Activated CD4-positive, alpha-beta T cell treated with anti-CD3 and anti-CD28 coated beads for 36 hours (primary cell): ENCODE measurements at regions not wholly inside any gene's neighbourhood (a gene's known extent, or its start where the extent isn't known, plus 50 kb on each side); places are given as distances from the start of the nearest gene placed in this dataset.

Experiments
- ATAC-seq: fragments of 200-7000 bp; cut with Tn5 transposase; one replicate; pipeline ENCODE4 v1.10.0; 2021; ENCODE audit warnings: mild to moderate bottlenecking, moderate library complexity
- CTCF ChIA-PET: fragments of 350-600 bp; sonication (Branson Sonifier 250); formaldehyde crosslinking; loops from one replicate; lab custom pipeline; 2021; ENCODE audit warnings: antibody characterized with exemption; lab: Charles Lee
- POLR2A ChIA-PET: fragments of 350-600 bp; sonication (Branson Sonifier 250); formaldehyde crosslinking; loops from one replicate; lab custom pipeline; 2021; ENCODE audit warnings: antibody characterized with exemption, inconsistent platforms; lab: Charles Lee
- DNase-seq: peaks from one replicate; pipeline ENCODE4 v3.0.0-alpha.2; 2020
- H3K27ac Mint-ChIP-seq: one replicate; pipeline ENCODE4 v1.8.0; 2021; ENCODE audit warnings: mixed read lengths
- H3K27me3 Mint-ChIP-seq: one replicate; pipeline ENCODE4 v1.8.0; 2021; ENCODE audit warnings: mixed read lengths
- H3K36me3 Mint-ChIP-seq: one replicate; pipeline ENCODE4 v1.8.0; 2021; ENCODE audit warnings: low read depth, mixed read lengths
- H3K4me1 Mint-ChIP-seq: one replicate; pipeline ENCODE4 v1.8.0; 2021; ENCODE audit warnings: mixed read lengths
- H3K4me3 Mint-ChIP-seq: one replicate; pipeline ENCODE4 v1.8.0; 2021; ENCODE audit warnings: mild to moderate bottlenecking, moderate library complexity, mixed read lengths
- H3K9me3 Mint-ChIP-seq: one replicate; pipeline ENCODE4 v1.8.0; 2021; ENCODE audit warnings: low read depth, mixed read lengths
- intact Hi-C, 2 experiments: fragments of 100-400 bp; cut with DNase I in 1 of 2; cut with micrococcal nuclease in 1 of 2; formaldehyde crosslinking; loops; one replicate each; pipeline versions ENCODE4 v1.14.2 to v1.15.1; 2022 to 2024; cut with DNase I, micrococcal nuclease

GRCh38 chrX:118216087-118216486 is 99.5 kb upstream of the KLHL13 start:
- Mint-ChIP-seq H3K27me3 (peaks cover 2% of the 10 kb centered on the region), H3K36me3 (no peaks in the 10 kb centered on the region), H3K9me3 (no peaks in the 10 kb centered on the region), H3K4me3 (no peak overlapping the region), H3K27ac (no peak overlapping the region), H3K4me1 (no peaks in the 10 kb centered on the region)
- CTCF ChIA-PET, result no interaction called here
- ATAC-seq, result no peak
- POLR2A ChIA-PET, result no interaction called here
- no peak for DNase-seq
- intact Hi-C loops, result no loop called here

GRCh38 chrX:118216509-118216908 is 99.9 kb upstream of the KLHL13 start:
- H3K4me1 Mint-ChIP-seq, result no peaks in the 10 kb centered on the region

GRCh38 chrX:118218079-118218478 is 101.5 kb upstream of the KLHL13 start:
- Mint-ChIP-seq H3K27me3 (peaks cover 2% of the 10 kb centered on the region), H3K4me3 (no peak overlapping the region), H3K4me1 (no peaks in the 10 kb centered on the region), H3K36me3 (no peaks in the 10 kb centered on the region), H3K9me3 (no peaks in the 10 kb centered on the region), H3K27ac (no peak overlapping the region)
- ATAC-seq, result no peak
- ChIA-PET POLR2A (no interaction called here), CTCF (interaction anchor here (0.7 kb wide), 1 partner anchor 244 kb away, joined by 4 read pairs; no protein-coding TSS in a partner anchor)
- no peak for DNase-seq
- intact Hi-C loops, result no loop called here

More at GRCh38 chrX:118216509-118216908, 99.9 kb upstream of the KLHL13 start:
- ChIA-PET CTCF (no interaction called here), POLR2A (no interaction called here)
- Mint-ChIP-seq H3K4me3 (no peak overlapping the region), H3K27me3 (peaks cover 2% of the 10 kb centered on the region), H3K36me3 (no peaks in the 10 kb centered on the region), H3K27ac (no peak overlapping the region), H3K9me3 (no peaks in the 10 kb centered on the region)
- intact Hi-C loops, result no loop called here
- DNase-seq, result no peak
- no peak for ATAC-seq

- CTCF ChIA-PET, result interaction anchor here (0.7 kb wide), 1 partner anchor 245 kb away, joined by 4 read pairs; no protein-coding TSS in a partner anchor
Observed at GRCh38 chrX:118218940-118219339, 102.3 kb upstream of the KLHL13 start.

GRCh38 chrX:118219866-118220265 is 103.3 kb upstream of the KLHL13 start:
- ATAC-seq, result no peak
- POLR2A ChIA-PET, result no interaction called here

More at GRCh38 chrX:118218940-118219339, 102.3 kb upstream of the KLHL13 start:
- intact Hi-C loops, result no loop called here
- H3K9me3 Mint-ChIP-seq, result no peaks in the 10 kb centered on the region
- DNase-seq (no peak), ATAC-seq (no peak)
- H3K4me3 Mint-ChIP-seq, result no peak overlapping the region
- H3K4me1 Mint-ChIP-seq, result no peaks in the 10 kb centered on the region
- peaks cover 2% of the 10 kb centered on the region for H3K27me3 Mint-ChIP-seq
- no peak overlapping the region for H3K27ac Mint-ChIP-seq
- H3K36me3 Mint-ChIP-seq, result no peaks in the 10 kb centered on the region
- POLR2A ChIA-PET, result no interaction called here

GRCh38 chrX:118220509-118220908 is 103.9 kb upstream of the KLHL13 start:
- intact Hi-C loops, result no loop called here
- ChIA-PET CTCF (no interaction called here), POLR2A (no interaction called here)
- peaks cover 2% of the 10 kb centered on the region for H3K27me3 Mint-ChIP-seq
- ATAC-seq (no peak), DNase-seq (no peak)
- no peaks in the 10 kb centered on the region for H3K9me3 Mint-ChIP-seq
- no peaks in the 10 kb centered on the region for H3K36me3 Mint-ChIP-seq
- H3K27ac Mint-ChIP-seq, result no peak overlapping the region
- H3K4me3 Mint-ChIP-seq, result no peak overlapping the region
- H3K4me1 Mint-ChIP-seq, result no peaks in the 10 kb centered on the region

More at GRCh38 chrX:118219866-118220265, 103.3 kb upstream of the KLHL13 start:
- Mint-ChIP-seq H3K27ac (no peak overlapping the region), H3K27me3 (peaks cover 2% of the 10 kb centered on the region), H3K36me3 (no peaks in the 10 kb centered on the region), H3K9me3 (no peaks in the 10 kb centered on the region), H3K4me3 (no peak overlapping the region), H3K4me1 (no peaks in the 10 kb centered on the region)
- intact Hi-C loops, result no loop called here
- no peak for DNase-seq
- CTCF ChIA-PET, result no interaction called here

GRCh38 chrX:118221270-118221669 is 104.7 kb upstream of the KLHL13 start:
- DNase-seq, result no peak
- H3K4me1 Mint-ChIP-seq, result no peaks in the 10 kb centered on the region
- H3K36me3 Mint-ChIP-seq, result no peaks in the 10 kb centered on the region
- CTCF ChIA-PET, result no interaction called here
- H3K9me3 Mint-ChIP-seq, result no peaks in the 10 kb centered on the region
- intact Hi-C loops, result no loop called here
- no peak overlapping the region for H3K27ac Mint-ChIP-seq
- no peak for ATAC-seq
- peaks cover under 1% of the 10 kb centered on the region for H3K27me3 Mint-ChIP-seq
- POLR2A ChIA-PET, result no interaction called here
- H3K4me3 Mint-ChIP-seq, result no peak overlapping the region

GRCh38 chrX:118221733-118222132 is 105.1 kb upstream of the KLHL13 start:
- intact Hi-C loops, result no loop called here
- Mint-ChIP-seq H3K4me1 (no peaks in the 10 kb centered on the region), H3K27ac (no peak overlapping the region), H3K27me3 (no peaks in the 10 kb centered on the region), H3K9me3 (no peaks in the 10 kb centered on the region), H3K4me3 (no peak overlapping the region), H3K36me3 (no peaks in the 10 kb centered on the region)
- CTCF ChIA-PET, result no interaction called here
- DNase-seq, result no peak
- POLR2A ChIA-PET, result no interaction called here
- ATAC-seq, result no peak

GRCh38 chrX:118222421-118222820 is 105.8 kb upstream of the KLHL13 start:
- POLR2A ChIA-PET, result no interaction called here
- H3K4me1 Mint-ChIP-seq, result no peaks in the 10 kb centered on the region
- H3K27me3 Mint-ChIP-seq, result no peaks in the 10 kb centered on the region
- DNase-seq (no peak), ATAC-seq (no peak)
- H3K9me3 Mint-ChIP-seq, result no peaks in the 10 kb centered on the region
- intact Hi-C loops, result no loop called here
- CTCF ChIA-PET, result no interaction called here
- no peaks in the 10 kb centered on the region for H3K36me3 Mint-ChIP-seq
- no peak overlapping the region for H3K4me3 Mint-ChIP-seq
- H3K27ac Mint-ChIP-seq, result no peak overlapping the region

GRCh38 chrX:118225711-118226428 is 109.3 kb upstream of the KLHL13 start:
- Mint-ChIP-seq H3K4me1 (no peaks in the 10 kb centered on the region), H3K9me3 (no peaks in the 10 kb centered on the region), H3K4me3 (no peak overlapping the region), H3K36me3 (no peaks in the 10 kb centered on the region), H3K27ac (no peak overlapping the region), H3K27me3 (no peaks in the 10 kb centered on the region)
- CTCF ChIA-PET, result interaction anchor here (0.6 kb wide), 2 partner anchors 31 to 355 kb away, joined by 3 read pairs; no protein-coding TSS in a partner anchor
- intact Hi-C loops, result no loop called here
- POLR2A ChIA-PET, result no interaction called here
- no peak for DNase-seq
- no peak for ATAC-seq

- H3K27me3 Mint-ChIP-seq, result no peaks in the 10 kb centered on the region
- H3K27ac Mint-ChIP-seq, result no peak overlapping the region
- H3K36me3 Mint-ChIP-seq, result no peaks in the 10 kb centered on the region
- no peak for DNase-seq
- no peaks in the 10 kb centered on the region for H3K9me3 Mint-ChIP-seq
- no peaks in the 10 kb centered on the region for H3K4me1 Mint-ChIP-seq
- no peak overlapping the region for H3K4me3 Mint-ChIP-seq
- intact Hi-C loops, result no loop called here
- CTCF ChIA-PET, result no interaction called here
- POLR2A ChIA-PET, result no interaction called here
- ATAC-seq, result no peak
Observed at GRCh38 chrX:118228041-118228440, 111.4 kb upstream of the KLHL13 start.

- Mint-ChIP-seq H3K27me3 (no peaks in the 10 kb centered on the region), H3K27ac (no peak overlapping the region), H3K4me3 (no peak overlapping the region), H3K9me3 (no peaks in the 10 kb centered on the region), H3K36me3 (no peaks in the 10 kb centered on the region), H3K4me1 (no peaks in the 10 kb centered on the region)
- intact Hi-C loops, result no loop called here
- ChIA-PET POLR2A (no interaction called here), CTCF (no interaction called here)
- no peak for ATAC-seq
- no peak for DNase-seq
Observed at GRCh38 chrX:118228456-118228855, 111.8 kb upstream of the KLHL13 start.
